Thoracic aorta (tissue), 2 donors: ENCODE measurements at regions not wholly inside any gene's neighbourhood (a gene's known extent, or its start where the extent isn't known, plus 50 kb on each side); places are given as distances from the start of the nearest gene placed in this dataset.

Experiments
- ATAC-seq: fragments of 150-250 bp; one replicate; pipeline ENCODE4 v1.8.0; 2017; ENCODE audit warnings: low read depth; ENCODE audit not compliant: insufficient number of reproducible peaks, low FRiP score
- DNase-seq: peaks from one replicate; pipeline ENCODE4 v3.0.0-alpha.2; 2020; ENCODE audit warnings: low spot score
- H3K27ac ChIP-seq, 2 donors: fragments of 200-600 bp; sonication (generic); 1 replicate in 1 of 2; 2 replicates in 1 of 2; pipeline ENCODE4 v1.5.1; 2016; ENCODE audit warnings: mild to moderate bottlenecking in 2 of 2, moderate library complexity in 2 of 2
- H3K27me3 ChIP-seq: fragments of 200-600 bp; sonication (generic); replicated peaks from 2 replicates; pipeline ENCODE4 v1.6.0; 2016; ENCODE audit warnings: mild to moderate bottlenecking; ENCODE audit not compliant: insufficient read depth
- H3K36me3 ChIP-seq: fragments of 200-600 bp; sonication (generic); one replicate; pipeline ENCODE4 v1.5.1; 2016
- H3K4me1 ChIP-seq, 2 donors: fragments of 200-600 bp; sonication (generic); 1 replicate in 1 of 2; 2 replicates in 1 of 2; pipeline versions ENCODE4 v1.5.1 to v1.6.0; 2016; ENCODE audit warnings: low read depth in 2 of 2, mild to moderate bottlenecking in 1 of 2; ENCODE audit not compliant: control insufficient read depth in 1 of 2
- H3K4me3 ChIP-seq: fragments of 200-600 bp; sonication (generic); 2 replicates; pipeline ENCODE4 v1.5.1; 2016; ENCODE audit warnings: mild to moderate bottlenecking
- H3K9me3 ChIP-seq: fragments of 200-600 bp; sonication (generic); 2 replicates; pipeline ENCODE4 v1.5.1; 2016
- TF ChIP-seq, protein P1 (sequence below): fragments of 200-600 bp; sonication (generic); IDR thresholded peaks from one replicate; pipeline ENCODE4 v1.5.1; 2019; ENCODE audit warnings: antibody characterized with exemption

DNA sequence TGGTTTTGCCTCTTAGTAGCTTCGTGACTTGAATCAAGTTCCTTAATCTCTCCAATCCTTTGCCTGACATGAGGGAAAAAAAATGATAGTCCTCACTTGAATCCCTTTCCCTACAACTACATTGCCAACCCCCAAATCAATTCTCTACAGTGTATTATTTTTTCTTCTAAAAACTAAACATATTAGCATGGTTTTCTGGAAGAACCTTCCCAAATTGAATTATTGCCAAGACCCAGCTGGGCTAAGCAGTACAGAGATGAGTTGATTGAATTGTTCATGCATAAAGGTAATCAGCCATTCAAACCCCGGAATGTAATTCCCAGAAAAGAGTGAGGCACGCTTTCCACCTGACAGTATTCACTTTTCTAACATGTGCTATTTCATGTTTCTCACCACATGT lies 155.6 kb upstream of the AGR3 start:
- no peaks in the 10 kb centered on the region for H3K9me3 ChIP-seq
- no peaks in the 10 kb centered on the region for H3K36me3 ChIP-seq
- H3K27ac ChIP-seq = no peak overlapping the region
- peaks cover 0 to 10% of the 10 kb centered on the region in 2 donors for H3K4me1 ChIP-seq
- TF ChIP-seq, protein P1, sequence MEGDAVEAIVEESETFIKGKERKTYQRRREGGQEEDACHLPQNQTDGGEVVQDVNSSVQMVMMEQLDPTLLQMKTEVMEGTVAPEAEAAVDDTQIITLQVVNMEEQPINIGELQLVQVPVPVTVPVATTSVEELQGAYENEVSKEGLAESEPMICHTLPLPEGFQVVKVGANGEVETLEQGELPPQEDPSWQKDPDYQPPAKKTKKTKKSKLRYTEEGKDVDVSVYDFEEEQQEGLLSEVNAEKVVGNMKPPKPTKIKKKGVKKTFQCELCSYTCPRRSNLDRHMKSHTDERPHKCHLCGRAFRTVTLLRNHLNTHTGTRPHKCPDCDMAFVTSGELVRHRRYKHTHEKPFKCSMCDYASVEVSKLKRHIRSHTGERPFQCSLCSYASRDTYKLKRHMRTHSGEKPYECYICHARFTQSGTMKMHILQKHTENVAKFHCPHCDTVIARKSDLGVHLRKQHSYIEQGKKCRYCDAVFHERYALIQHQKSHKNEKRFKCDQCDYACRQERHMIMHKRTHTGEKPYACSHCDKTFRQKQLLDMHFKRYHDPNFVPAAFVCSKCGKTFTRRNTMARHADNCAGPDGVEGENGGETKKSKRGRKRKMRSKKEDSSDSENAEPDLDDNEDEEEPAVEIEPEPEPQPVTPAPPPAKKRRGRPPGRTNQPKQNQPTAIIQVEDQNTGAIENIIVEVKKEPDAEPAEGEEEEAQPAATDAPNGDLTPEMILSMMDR = no peak
- no peaks in the 10 kb centered on the region for H3K27me3 ChIP-seq
- no peak overlapping the region for H3K4me3 ChIP-seq
- DNase-seq (no peak), ATAC-seq (no peak)

DNA sequence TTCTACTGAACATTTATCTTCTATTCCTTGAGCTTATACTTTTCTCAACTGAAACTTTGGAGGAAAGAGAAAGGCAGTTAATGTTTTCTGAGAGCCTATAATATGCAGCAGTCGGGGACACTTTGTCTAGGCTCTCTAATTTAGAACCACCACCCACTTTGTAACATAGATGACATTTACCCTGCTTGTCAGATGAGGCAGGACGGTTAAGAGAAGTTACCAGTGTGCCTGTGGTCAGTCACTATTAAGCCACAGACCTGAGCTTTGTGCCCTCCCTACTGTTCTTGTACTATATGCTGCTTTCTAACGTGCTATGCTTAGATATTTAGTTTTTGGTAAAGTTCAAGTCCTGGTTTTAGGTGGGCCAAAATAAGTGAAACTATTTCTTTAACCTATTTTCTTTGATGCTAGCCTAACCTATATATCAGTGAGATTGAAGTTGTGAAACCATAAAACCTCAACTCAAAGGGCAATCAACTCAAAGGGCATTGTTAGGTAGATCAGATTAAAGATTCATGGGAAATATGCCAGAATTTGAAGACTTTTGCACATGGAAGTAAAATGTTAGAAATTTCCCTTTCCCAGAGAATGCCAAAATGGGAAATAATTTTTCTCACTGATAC lies 156.5 kb upstream of the AGR3 start:
- TF ChIP-seq, protein P1 = no peak
- ATAC-seq = no peak
- no peaks in the 10 kb centered on the region for H3K9me3 ChIP-seq
- no peak for DNase-seq
- H3K27ac ChIP-seq = no peak overlapping the region
- no peaks in the 10 kb centered on the region for H3K36me3 ChIP-seq
- H3K4me3 ChIP-seq = no peak overlapping the region
- no peaks in the 10 kb centered on the region for H3K27me3 ChIP-seq
- H3K4me1 ChIP-seq = peaks cover 0 to 15% of the 10 kb centered on the region in 2 donors

DNA sequence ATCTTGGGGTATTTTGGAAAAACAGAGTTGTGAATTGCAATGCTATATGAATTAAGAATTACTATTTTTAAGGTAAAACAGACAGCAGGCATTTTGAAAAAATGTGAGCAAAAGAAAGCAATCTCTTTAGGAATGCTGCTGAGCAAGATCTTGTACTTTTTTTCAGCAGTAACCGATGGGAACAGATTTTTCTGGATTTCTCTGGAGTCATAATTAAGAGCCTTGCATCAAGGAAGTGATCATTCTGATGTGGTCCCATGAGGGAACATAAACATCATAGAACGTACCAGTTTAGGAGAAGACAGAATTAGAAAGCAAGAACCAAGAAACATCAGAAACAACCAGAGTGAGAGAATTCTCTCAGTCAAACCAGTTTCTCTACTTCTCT lies 157.0 kb upstream of the AGR3 start:
- no peak for DNase-seq

DNA sequence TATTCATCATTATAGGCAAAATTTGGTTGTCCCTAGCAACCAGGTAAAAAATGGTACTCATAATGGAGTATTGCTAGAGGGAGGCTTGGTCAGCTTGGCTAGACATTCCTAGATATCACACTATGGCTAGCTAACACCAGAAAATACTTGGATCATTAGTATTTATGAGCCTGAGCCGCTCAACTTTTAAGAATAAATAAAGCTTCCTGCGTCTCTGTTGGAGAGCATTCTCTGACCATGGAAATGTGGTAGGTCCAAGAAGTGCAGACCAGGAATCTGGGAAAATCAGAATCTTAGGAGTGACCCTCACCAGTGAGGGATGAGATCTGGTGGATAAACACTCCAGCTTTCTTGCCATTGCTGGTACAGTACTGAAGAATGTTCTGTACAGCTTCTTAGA lies 157.6 kb upstream of the AGR3 start:
- TF ChIP-seq, protein P1 = no peak
- Histone ChIP-seq H3K27me3 (no peaks in the 10 kb centered on the region), H3K4me3 (no peak overlapping the region)

More for the DNA sequence above, 157.0 kb upstream of the AGR3 start:
- Histone ChIP-seq H3K36me3 (no peaks in the 10 kb centered on the region), H3K4me3 (no peak overlapping the region), H3K27ac (no peak overlapping the region), H3K4me1 (peaks cover 0 to 18% of the 10 kb centered on the region in 2 donors), H3K9me3 (no peaks in the 10 kb centered on the region), H3K27me3 (no peaks in the 10 kb centered on the region)
- ATAC-seq = no peak
- TF ChIP-seq, protein P1 = no peak

DNA sequence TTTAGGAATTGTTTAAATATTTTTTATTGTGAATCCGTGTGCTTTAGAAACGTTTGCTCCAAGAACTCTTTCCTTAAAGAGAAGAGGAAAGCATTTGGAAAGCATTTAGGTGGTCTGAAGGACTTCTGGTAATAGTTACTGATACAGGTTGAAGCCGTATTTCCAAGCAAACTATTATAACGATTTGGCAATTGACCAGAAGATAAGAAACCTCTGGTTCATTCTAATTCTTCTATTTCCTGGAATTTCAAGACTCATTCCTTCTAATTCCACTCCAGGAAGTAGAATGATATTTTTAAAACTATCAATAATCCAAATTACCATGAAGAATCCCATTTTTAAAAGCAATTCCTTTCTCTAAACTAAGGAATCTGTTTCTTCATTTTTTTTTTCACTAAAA lies 158.9 kb upstream of the AGR3 start:
- DNase-seq (no peak), ATAC-seq (no peak)
- H3K27me3 ChIP-seq = no peaks in the 10 kb centered on the region
- no peaks in the 10 kb centered on the region for H3K36me3 ChIP-seq
- TF ChIP-seq, protein P1 = no peak
- no peaks in the 10 kb centered on the region for H3K9me3 ChIP-seq
- no peak overlapping the region for H3K4me3 ChIP-seq
- no peak overlapping the region for H3K27ac ChIP-seq
- peaks cover 0 to 18% of the 10 kb centered on the region in 2 donors for H3K4me1 ChIP-seq

More for the DNA sequence above, 157.6 kb upstream of the AGR3 start:
- no peak overlapping the region for H3K27ac ChIP-seq
- ATAC-seq = no peak
- peaks cover 0 to 18% of the 10 kb centered on the region in 2 donors for H3K4me1 ChIP-seq
- H3K36me3 ChIP-seq = no peaks in the 10 kb centered on the region
- DNase-seq = no peak
- H3K9me3 ChIP-seq = no peaks in the 10 kb centered on the region
